Activated CD4-positive, alpha-beta T cell treated with anti-CD3 and anti-CD28 coated beads for 24 hours (primary cell): ENCODE measurements at regions not wholly inside any gene's neighbourhood (a gene's known extent, or its start where the extent isn't known, plus 50 kb on each side); places are given as distances from the start of the nearest gene placed in this dataset.

Experiments used
- DNase-seq, 2 donors: peaks; one replicate each; pipeline ENCODE4 v3.0.0-alpha.2; 2020; ENCODE audit warnings: low read depth in 2 of 2

GRCh38 chr9:126222363-126222834 is 104.2 kb upstream of the MVB12B start:
- DNase-seq = no peak

GRCh38 chr9:126222835-126223431 is 103.7 kb upstream of the MVB12B start:
- DNase-seq = no peak

GRCh38 chr9:126223798-126224531 is 102.7 kb upstream of the MVB12B start:
- DNase-seq = no peak

GRCh38 chr9:126225611-126226609 is 100.7 kb upstream of the MVB12B start:
- no peak for DNase-seq

- DNase-seq = no peak
Observed at GRCh38 chr9:126226991-126227936, 99.4 kb upstream of the MVB12B start.

GRCh38 chr9:126228111-126228780 is 98.4 kb upstream of the MVB12B start:
- no peak for DNase-seq

- peak; percentile 53 to 65 for DNase-seq
Observed at GRCh38 chr9:126228781-126229444, 97.7 kb upstream of the MVB12B start.

- DNase-seq = no peak
Observed at GRCh38 chr9:126229501-126229900, 97.1 kb upstream of the MVB12B start.

- DNase-seq = no peak
Observed at GRCh38 chr9:126230692-126231091, 95.9 kb upstream of the MVB12B start.

GRCh38 chr9:126232461-126232860 is 94.2 kb upstream of the MVB12B start:
- no peak for DNase-seq

- no peak for DNase-seq
Observed at GRCh38 chr9:126233175-126233574, 93.5 kb upstream of the MVB12B start.

GRCh38 chr9:126233913-126234525 is 92.6 kb upstream of the MVB12B start:
- DNase-seq = no peak

- DNase-seq = no peak
Observed at GRCh38 chr9:126234681-126235335, 91.8 kb upstream of the MVB12B start.

GRCh38 chr9:126235336-126236243 is 91.0 kb upstream of the MVB12B start:
- no peak for DNase-seq

GRCh38 chr9:126236273-126236672 is 90.4 kb upstream of the MVB12B start:
- no peak for DNase-seq

- no peak for DNase-seq
Observed at GRCh38 chr9:126238415-126238814, 88.2 kb upstream of the MVB12B start.

GRCh38 chr9:126239515-126239914 is 87.1 kb upstream of the MVB12B start:
- DNase-seq = no peak

GRCh38 chr9:126240835-126241234 is 85.8 kb upstream of the MVB12B start:
- no peak for DNase-seq
